HG03571 (cell line): ENCODE measurements at regions not wholly inside any gene's neighbourhood (a gene's known extent, or its start where the extent isn't known, plus 50 kb on each side); places are given as distances from the start of the nearest gene placed in this dataset.
"Not testable (repeated sequence)": the region's sequence is repeated elsewhere in the genome, so short reads cannot be mapped to it uniquely, and the experiment has no call there.

ENCODE experiments used
- ATAC-seq: cut with Tn5 transposase; IDR thresholded peaks from one replicate; pipeline ENCODE4 v1.9.1; 2021; ENCODE audit not compliant: unreplicated experiment

GRCh38 chr1:30028939-30029338, 694.4 kb downstream of the MATN1 start:
- no peak for ATAC-seq

GRCh38 chr1:30028283-30028682, 695.1 kb downstream of the MATN1 start:
- no peak for ATAC-seq

GRCh38 chr1:30027247-30027646, 696.1 kb downstream of the MATN1 start:
- no peak for ATAC-seq

GRCh38 chr1:30024411-30025195, 698.8 kb downstream of the MATN1 start:
- no peak for ATAC-seq

- ATAC-seq: no peak
Measured at GRCh38 chr1:30023339-30024022, 699.9 kb downstream of the MATN1 start.

- no peak for ATAC-seq
Measured at GRCh38 chr1:30014031-30014430, 709.4 kb downstream of the MATN1 start.

GRCh38 chr1:30012455-30013440, 710.6 kb downstream of the MATN1 start:
- ATAC-seq: no peak

GRCh38 chr1:30011970-30012369, 711.4 kb downstream of the MATN1 start:
- no peak for ATAC-seq

GRCh38 chr1:30010506-30011106, 712.8 kb downstream of the MATN1 start:
- ATAC-seq: no peak

GRCh38 chr1:30009720-30010119, 713.7 kb downstream of the MATN1 start:
- ATAC-seq: no peak

GRCh38 chr1:30008998-30009657, 714.3 kb downstream of the MATN1 start:
- no peak for ATAC-seq

- ATAC-seq: no peak
Measured at GRCh38 chr1:30008372-30008997, 714.9 kb downstream of the MATN1 start.

GRCh38 chr1:30005972-30006619, 717.3 kb downstream of the MATN1 start:
- no peak for ATAC-seq

GRCh38 chr1:30001732-30002039, 721.7 kb downstream of the MATN1 start:
- ATAC-seq: no peak

GRCh38 chr1:30001011-30001731, 722.2 kb downstream of the MATN1 start:
- ATAC-seq: no peak

- no peak for ATAC-seq
Measured at GRCh38 chr1:30000266-30000665, 723.1 kb downstream of the MATN1 start.

GRCh38 chr1:29999595-29999994, 723.8 kb downstream of the MATN1 start:
- ATAC-seq: no peak

- ATAC-seq: no peak
Measured at GRCh38 chr1:29998686-29999085, 724.7 kb downstream of the MATN1 start.

- ATAC-seq: not testable (repeated sequence)
Measured at GRCh38 chr1:29997818-29998217, 725.6 kb downstream of the MATN1 start.
